H1 (cell line): ENCODE measurements at regions not wholly inside any gene's neighbourhood (a gene's known extent, or its start where the extent isn't known, plus 50 kb on each side); places are given as distances from the start of the nearest gene placed in this dataset.

Source experiments
- CTCF ChIA-PET: fragments of 300-600 bp; sonication (Branson Sonifier 250); formaldehyde crosslinking; loops from one replicate; lab custom pipeline; 2021; ENCODE audit not compliant: partially characterized antibody; lab: Charles Lee
- POLR2A ChIA-PET: fragments of 300-600 bp; sonication (Branson Sonifier 250); formaldehyde crosslinking; loops from one replicate; lab custom pipeline; 2021; ENCODE audit warnings: inconsistent platforms; ENCODE audit not compliant: partially characterized antibody; lab: Charles Lee
- DNase-seq, 2 experiments: peaks; one replicate each; pipeline versions ENCODE4 v3.0.0 to v3.0.0-alpha.2; 2010 to 2022; ENCODE audit warnings: low spot score in 2 of 2, low read depth in 1 of 2, mixed read lengths in 1 of 2
- FAIRE-seq: peaks from 2 replicates; lab custom pipeline; 2011; peaks lifted over from hg19 to GRCh38; lab: Jason Lieb, UNC
- H2AFZ ChIP-seq: 2 replicates; pipeline ENCODE4 v1.8.1; 2012; ENCODE audit warnings: low read length, inconsistent platforms
- H2AK5ac ChIP-seq: 2 replicates; pipeline ENCODE4 v1.6.1; 2013; ENCODE audit warnings: low read depth, low read length
- H2BK120ac ChIP-seq: replicated peaks from 2 replicates; pipeline ENCODE3; 2013; ENCODE audit warnings: low read depth, low read length, inconsistent platforms
- H2BK12ac ChIP-seq: 2 replicates; pipeline ENCODE4 v1.6.1; 2013; ENCODE audit warnings: low read depth, low read length
- H2BK15ac ChIP-seq: 2 replicates; pipeline ENCODE4 v1.6.1; 2013; ENCODE audit warnings: low read length
- H2BK20ac ChIP-seq: 2 replicates; pipeline ENCODE4 v1.6.1; 2013; ENCODE audit warnings: low read length
- H2BK5ac ChIP-seq: 2 replicates; pipeline ENCODE4 v1.6.1; 2013; ENCODE audit warnings: low read depth, low read length
- H3K14ac ChIP-seq: 2 replicates; pipeline ENCODE4 v1.6.1; 2013; ENCODE audit warnings: inconsistent platforms; ENCODE audit not compliant: insufficient read length
- H3K18ac ChIP-seq: 2 replicates; pipeline ENCODE4 v1.6.1; 2013; ENCODE audit warnings: low read length; ENCODE audit errors: extremely low read depth
- H3K23ac ChIP-seq: 2 replicates; pipeline ENCODE4 v1.6.1; 2013; ENCODE audit warnings: inconsistent platforms; ENCODE audit not compliant: insufficient read length
- H3K23me2 ChIP-seq: 2 replicates; pipeline ENCODE4 v1.6.1; 2013; ENCODE audit warnings: low read depth, low read length
- H3K27ac ChIP-seq: 2 replicates; pipeline ENCODE4 v1.6.1; 2011; ENCODE audit warnings: low read depth, low read length, inconsistent platforms
- H3K27me3 ChIP-seq, 4 experiments: replicated peaks in 1 of 4; 1 replicate in 1 of 4; 2 replicates in 3 of 4; pipeline versions ENCODE4 v1.6.1 to v1.8.1; 2011 to 2013; ENCODE audit warnings: low read length in 3 of 4, mild to moderate bottlenecking in 3 of 4, inconsistent platforms in 2 of 4, mixed read lengths in 2 of 4, moderate library complexity in 1 of 4; ENCODE audit not compliant: control insufficient read depth in 3 of 4, insufficient read depth in 3 of 4; ENCODE audit errors: extremely low read depth in 1 of 4
- H3K36me3 ChIP-seq, 4 experiments: 2 replicates each; pipeline versions ENCODE4 v1.6.1 to v1.8.1; 2011 to 2013; ENCODE audit warnings: mild to moderate bottlenecking in 4 of 4, low read length in 3 of 4, moderate library complexity in 2 of 4, control low read depth in 1 of 4, inconsistent platforms in 1 of 4; ENCODE audit not compliant: insufficient read depth in 4 of 4, control insufficient read depth in 2 of 4
- H3K4ac ChIP-seq: replicated peaks from 2 replicates; pipeline ENCODE3; 2013; ENCODE audit warnings: low read length, low read depth, mixed read lengths, inconsistent platforms; ENCODE audit not compliant: insufficient read length
- H3K4me1 ChIP-seq, 4 experiments: replicated peaks in 1 of 4; 1 replicate in 1 of 4; 2 replicates in 3 of 4; pipeline versions ENCODE4 v1.6.1 to v1.8.1; 2011 to 2013; ENCODE audit warnings: low read length in 3 of 4, inconsistent platforms in 2 of 4, mixed read lengths in 1 of 4; ENCODE audit not compliant: insufficient read depth in 4 of 4, control insufficient read depth in 3 of 4
- H3K4me2 ChIP-seq, 2 experiments: 2 replicates each; pipeline versions ENCODE4 v1.6.1 to v1.8.1; 2011 to 2013; ENCODE audit warnings: low read depth in 2 of 2, low read length in 2 of 2, control low read depth in 1 of 2, inconsistent platforms in 1 of 2, mild to moderate bottlenecking in 1 of 2; ENCODE audit not compliant: insufficient read depth in 1 of 2
- H3K4me3 ChIP-seq, 4 experiments: fragments of 200-600, 300-600 bp in 1 of 4; sonication (generic), shearing (Covaris generic), sonication (Bioruptor Twin) in 1 of 4; 2 replicates each; pipeline versions ENCODE4 v1.5.1 to v1.8.1; 2011 to 2016; ENCODE audit warnings: low read length in 4 of 4, low read depth in 3 of 4, control low read depth in 2 of 4, inconsistent platforms in 2 of 4, mild to moderate bottlenecking in 2 of 4, mixed read lengths in 1 of 4, moderate library complexity in 1 of 4; ENCODE audit not compliant: insufficient read depth in 2 of 4; ENCODE audit errors: extremely low read depth in 1 of 4
- H3K56ac ChIP-seq: replicated peaks from 2 replicates; pipeline ENCODE3; 2013; ENCODE audit warnings: low read depth, mild to moderate bottlenecking, mixed read lengths, low read length, inconsistent platforms; ENCODE audit not compliant: insufficient read length
- H3K79me1 ChIP-seq: 2 replicates; pipeline ENCODE4 v1.6.1; 2013; ENCODE audit warnings: low read depth, low read length, control low read depth
- H3K79me2 ChIP-seq, 2 experiments: 2 replicates each; pipeline versions ENCODE4 v1.6.1 to v1.8.1; 2012 to 2013; ENCODE audit warnings: low read length in 2 of 2, mild to moderate bottlenecking in 2 of 2, inconsistent platforms in 1 of 2; ENCODE audit not compliant: insufficient read depth in 2 of 2, control insufficient read depth in 1 of 2
- H3K9ac ChIP-seq, 4 experiments: replicated peaks in 1 of 4; 1 replicate in 1 of 4; 2 replicates in 3 of 4; pipeline versions ENCODE4 v1.6.1 to v1.8.1; 2011 to 2013; ENCODE audit warnings: low read depth in 3 of 4, low read length in 3 of 4, control low read depth in 2 of 4, mild to moderate bottlenecking in 2 of 4, moderate library complexity in 2 of 4, inconsistent platforms in 1 of 4; ENCODE audit errors: extremely low read depth in 1 of 4
- H3K9me3 ChIP-seq, 2 experiments: 2 replicates each; pipeline versions ENCODE4 v1.6.1 to v1.8.1; 2012 to 2013; ENCODE audit warnings: mild to moderate bottlenecking in 2 of 2, moderate library complexity in 2 of 2, control low read depth in 1 of 2, inconsistent platforms in 1 of 2, low read depth in 1 of 2, low read length in 1 of 2, mixed read lengths in 1 of 2; ENCODE audit not compliant: insufficient read depth in 2 of 2
- H4K20me1 ChIP-seq, 2 experiments: replicated peaks in 1 of 2; 2 replicates each; pipeline versions ENCODE3 to v1.8.1; 2011 to 2013; ENCODE audit warnings: inconsistent platforms in 2 of 2, low read length in 2 of 2, mild to moderate bottlenecking in 1 of 2; ENCODE audit not compliant: insufficient read depth in 2 of 2, control insufficient read depth in 1 of 2
- H4K5ac ChIP-seq: 2 replicates; pipeline ENCODE4 v1.6.1; 2013; ENCODE audit warnings: low read length, low read depth, mixed read lengths, inconsistent platforms; ENCODE audit not compliant: insufficient read length
- H4K8ac ChIP-seq: 2 replicates; pipeline ENCODE4 v1.8.0; 2013; ENCODE audit warnings: mild to moderate bottlenecking, moderate library complexity, low read length, inconsistent platforms; ENCODE audit not compliant: insufficient read depth; ENCODE audit errors: extremely low read depth
- H4K91ac ChIP-seq: replicated peaks from 2 replicates; pipeline ENCODE3; 2013; ENCODE audit warnings: low read length, mixed read lengths, inconsistent platforms; ENCODE audit not compliant: insufficient read length
- CBX5 ChIP-seq: fragments of 300-800, 300-1000 bp; sonication (generic); IDR thresholded peaks from 2 replicates; pipeline ENCODE4 v1.7.1; 2016; ENCODE audit warnings: antibody characterized with exemption, low read length, low read depth
- CBX8 ChIP-seq: fragments of 300-800, 300-1000 bp; sonication (generic); IDR thresholded peaks from 2 replicates; pipeline ENCODE4 v1.7.1; 2016; ENCODE audit warnings: low read depth, low read length, borderline replicate concordance
- EP300 ChIP-seq, 2 experiments: IDR thresholded peaks; 1 replicate in 1 of 2; 2 replicates in 1 of 2; pipeline ENCODE4 v1.6.1; 2011 to 2012; ENCODE audit warnings: low read depth in 2 of 2, low read length in 2 of 2, mild to moderate bottlenecking in 2 of 2, borderline replicate concordance in 1 of 2, inconsistent platforms in 1 of 2, moderate library complexity in 1 of 2
- EZH2 ChIP-seq: fragments of 200-600 bp; sonication (generic); IDR thresholded peaks from 2 replicates; pipeline ENCODE4 v1.7.1; 2012; ENCODE audit warnings: low read depth, mild to moderate bottlenecking, moderate library complexity, low read length, inconsistent platforms; ENCODE audit not compliant: severe bottlenecking
- HDAC6 ChIP-seq: IDR thresholded peaks from one replicate; pipeline ENCODE4 v1.7.1; 2012; ENCODE audit warnings: low read depth, mild to moderate bottlenecking, inconsistent platforms, low read length, moderate library complexity
- POLR2AphosphoS5 ChIP-seq: IDR thresholded peaks from 2 replicates; pipeline ENCODE4 v1.6.1; 2011; ENCODE audit warnings: low read depth, low read length
- RAD21 ChIP-seq, 2 experiments: IDR thresholded peaks in 1 of 2; conservative IDR thresholded peaks in 1 of 2; 2 replicates each; pipeline ENCODE4 v1.6.1; 2011; ENCODE audit warnings: low read depth in 2 of 2, low read length in 2 of 2, improper control_type of control experiment in 1 of 2, inconsistent platforms in 1 of 2, mild to moderate bottlenecking in 1 of 2, moderate library complexity in 1 of 2
- SAP30 ChIP-seq: fragments of 300-600 bp; sonication (generic); IDR thresholded peaks from 2 replicates; pipeline ENCODE4 v1.7.1; 2012; ENCODE audit warnings: low read length, moderate library complexity, mild to moderate bottlenecking, inconsistent platforms; ENCODE audit not compliant: insufficient read depth, insufficient replicate concordance
- SIRT6 ChIP-seq: IDR thresholded peaks from one replicate; pipeline ENCODE4 v1.7.1; 2012; ENCODE audit warnings: low read length, inconsistent platforms
- TBP ChIP-seq: IDR thresholded peaks from 2 replicates; pipeline ENCODE4 v1.6.1; 2011; ENCODE audit warnings: low read depth, low read length, improper control_type of control experiment
- ZNF274 ChIP-seq: IDR thresholded peaks from 2 replicates; pipeline ENCODE4 v1.7.0; 2012; ENCODE audit warnings: low read length, borderline replicate concordance; ENCODE audit errors: extremely low read depth
- WGBS, 2 experiments: shearing (Covaris generic) in 1 of 2; methylation state at CpG; one replicate each; pipeline versions ENCODE4 v1.1.6 to v1.1.7; 2013 to 2015; ENCODE audit warnings: low lambda C conversion rate in 2 of 2, mixed read lengths in 2 of 2, inconsistent platforms in 1 of 2, low coverage in 1 of 2, missing lambda C conversion rate in 1 of 2; ENCODE audit not compliant: insufficient replicate concordance in 2 of 2, insufficient coverage in 1 of 2, insufficient read length in 1 of 2; ENCODE audit errors: extremely low coverage in 1 of 2, missing lambda C conversion rate in 1 of 2; 5-methylcytosine and 5-hydroxymethylcytosine counted together
- TF ChIP-seq, protein P1 (sequence below), 3 experiments: IDR thresholded peaks; 1 replicate in 2 of 3; 2 replicates in 1 of 3; pipeline versions ENCODE4 v1.5.1 to v1.6.1; 2011; ENCODE audit warnings: low read length in 3 of 3, mild to moderate bottlenecking in 3 of 3, inconsistent platforms in 2 of 3, low read depth in 1 of 3, moderate library complexity in 1 of 3; ENCODE audit not compliant: insufficient read depth in 1 of 3; ENCODE audit errors: control extremely low read depth in 1 of 3

DNA sequence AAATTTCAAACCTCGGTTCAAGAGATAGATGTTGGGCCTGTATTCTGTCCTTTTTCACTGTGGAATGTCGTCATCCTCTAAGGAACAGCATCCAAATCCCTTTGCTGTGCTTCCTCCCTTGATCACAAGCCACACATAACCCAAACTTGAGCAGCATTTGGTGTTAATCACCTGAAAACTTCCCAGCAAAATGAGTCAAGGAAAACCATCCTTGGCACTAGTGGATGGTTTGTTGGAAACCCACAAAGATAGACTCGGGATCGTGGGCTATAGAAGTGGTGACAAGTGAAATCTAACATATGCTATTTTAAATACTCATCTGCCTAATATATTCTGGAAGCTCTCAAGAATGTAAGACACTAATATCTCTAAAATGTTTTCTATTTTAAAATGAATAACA lies 459.1 kb downstream of the SETD4 start:
- no peak for DNase-seq
- Histone ChIP-seq H3K9ac (no peak overlapping the region), H4K8ac (no peak overlapping the region), H4K20me1 (no peaks in the 10 kb centered on the region), H3K14ac (no peak overlapping the region), H3K9me3 (no peaks in the 10 kb centered on the region), H3K4me2 (no peak overlapping the region), H2BK120ac (no peak overlapping the region), H2BK15ac (no peak overlapping the region), H3K4me3 (no peak overlapping the region), H3K27me3 (no peaks in the 10 kb centered on the region), H2BK12ac (no peak overlapping the region), H3K79me2 (no peaks in the 10 kb centered on the region), H2BK5ac (no peak overlapping the region), H4K5ac (no peak overlapping the region), H3K4me1 (peaks cover 0 to 10% (median 2%) of the 10 kb centered on the region in 4 experiments; a peak in 3 of 7 replicates), H4K91ac (no peak overlapping the region), H3K79me1 (no peaks in the 10 kb centered on the region), H3K18ac (no peak overlapping the region), H3K27ac (no peak overlapping the region), H3K4ac (no peak overlapping the region), H3K23me2 (no peaks in the 10 kb centered on the region), H3K36me3 (no peaks in the 10 kb centered on the region), H3K23ac (no peak overlapping the region), H3K56ac (no peak overlapping the region), H2BK20ac (no peak overlapping the region), H2AK5ac (no peak overlapping the region), H2AFZ (0 out of 2 replicates have a peak overlapping the region, but pooled peaks have one; percentile 53)
- POLR2A ChIA-PET, result no interaction called here
- WGBS, 2 experiments, result 80% methylated on average over 4 of the region's 4 CpGs; no CpG with 5 or more reads in 1 of the 2 experiments
- FAIRE-seq, result no peak
- CTCF ChIA-PET, result no interaction called here
- TF ChIP-seq HDAC6, result no peak
- TF ChIP-seq EP300 (IDR thresholded peaks at IDR 0.05; ENCODE audit: borderline replicate concordance in 1 of 2, low read depth in 2 of 2, low read length in 2 of 2), result no peak
- no peak for TF ChIP-seq SIRT6
- no peak for TF ChIP-seq POLR2AphosphoS5
- TF ChIP-seq EZH2, result no peak
- no peak for TF ChIP-seq CBX5
- no peak for TF ChIP-seq TBP
- TF ChIP-seq, protein P1, sequence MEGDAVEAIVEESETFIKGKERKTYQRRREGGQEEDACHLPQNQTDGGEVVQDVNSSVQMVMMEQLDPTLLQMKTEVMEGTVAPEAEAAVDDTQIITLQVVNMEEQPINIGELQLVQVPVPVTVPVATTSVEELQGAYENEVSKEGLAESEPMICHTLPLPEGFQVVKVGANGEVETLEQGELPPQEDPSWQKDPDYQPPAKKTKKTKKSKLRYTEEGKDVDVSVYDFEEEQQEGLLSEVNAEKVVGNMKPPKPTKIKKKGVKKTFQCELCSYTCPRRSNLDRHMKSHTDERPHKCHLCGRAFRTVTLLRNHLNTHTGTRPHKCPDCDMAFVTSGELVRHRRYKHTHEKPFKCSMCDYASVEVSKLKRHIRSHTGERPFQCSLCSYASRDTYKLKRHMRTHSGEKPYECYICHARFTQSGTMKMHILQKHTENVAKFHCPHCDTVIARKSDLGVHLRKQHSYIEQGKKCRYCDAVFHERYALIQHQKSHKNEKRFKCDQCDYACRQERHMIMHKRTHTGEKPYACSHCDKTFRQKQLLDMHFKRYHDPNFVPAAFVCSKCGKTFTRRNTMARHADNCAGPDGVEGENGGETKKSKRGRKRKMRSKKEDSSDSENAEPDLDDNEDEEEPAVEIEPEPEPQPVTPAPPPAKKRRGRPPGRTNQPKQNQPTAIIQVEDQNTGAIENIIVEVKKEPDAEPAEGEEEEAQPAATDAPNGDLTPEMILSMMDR (IDR thresholded peaks at IDR 0.05; ENCODE audit: control extremely low read depth in 1 of 3, insufficient read depth in 1 of 3, low read depth in 1 of 3, low read length in 3 of 3), result no peak
- TF ChIP-seq ZNF274, result no peak
- TF ChIP-seq RAD21 (IDR thresholded peaks at IDR 0.05 in 1 of 2, conservative IDR thresholded peaks at IDR 0.05 in 1 of 2; ENCODE audit: low read depth in 2 of 2, low read length in 2 of 2), result no peak
- TF ChIP-seq CBX8, result no peak
- TF ChIP-seq SAP30, result no peak
